HG03159 (cell line): ENCODE measurements at regions not wholly inside any gene's neighbourhood (a gene's known extent, or its start where the extent isn't known, plus 50 kb on each side); places are given as distances from the start of the nearest gene placed in this dataset.

Experiments
- ATAC-seq: cut with Tn5 transposase; IDR thresholded peaks from one replicate; pipeline ENCODE4 v1.9.1; 2021; ENCODE audit warnings: mild to moderate bottlenecking, moderate library complexity; ENCODE audit not compliant: unreplicated experiment

- no peak for ATAC-seq
These were observed 2660.1 kb upstream of the PCDH20 start for GRCh38 chr13:64075543-64076271.

DNA sequence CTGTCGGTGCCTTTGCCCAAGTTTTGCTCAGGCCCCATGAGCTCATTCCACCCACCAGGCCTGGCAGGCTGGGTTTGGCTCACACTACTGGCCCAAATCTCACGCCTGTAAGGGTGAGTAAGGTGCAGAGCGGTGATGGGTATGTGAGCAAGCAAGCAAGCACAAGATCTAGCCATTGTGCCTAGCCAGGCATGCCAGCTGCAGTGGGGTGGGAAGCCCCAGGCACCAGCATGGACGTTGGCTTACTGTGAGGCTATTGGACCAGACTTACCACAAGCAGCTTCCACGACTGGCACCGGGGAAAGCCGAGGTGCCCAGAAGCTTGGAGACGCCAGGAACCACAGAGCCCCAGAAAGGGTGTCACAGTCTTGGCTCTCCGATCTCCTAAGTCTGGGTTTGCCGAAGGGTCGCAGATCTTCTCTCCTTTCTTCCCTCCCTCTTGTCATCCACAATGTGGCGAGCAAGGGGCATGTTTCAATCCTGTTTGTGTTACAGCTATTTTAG lies 2659.4 kb upstream of the PCDH20 start:
- no peak for ATAC-seq

DNA sequence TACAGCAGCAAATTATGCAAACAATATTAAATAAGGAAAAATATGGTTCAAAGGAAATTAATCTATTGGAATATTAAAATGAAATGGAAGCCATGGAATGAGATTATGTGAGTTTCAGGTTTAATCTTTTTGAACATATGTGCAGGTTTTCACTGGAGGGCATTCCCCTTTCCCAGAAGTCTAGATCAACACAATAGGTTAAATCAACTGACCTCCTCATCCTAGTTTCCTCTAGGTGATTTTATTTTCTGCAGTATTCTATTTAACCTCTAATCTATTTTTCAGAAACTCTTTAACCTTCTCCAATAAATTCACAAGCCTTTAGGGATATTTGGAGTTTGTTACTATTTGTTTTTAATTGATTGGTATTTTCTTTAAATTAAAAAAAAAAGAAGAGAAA lies 2657.6 kb upstream of the PCDH20 start:
- no peak for ATAC-seq

GRCh38 chr13:64071352-64071751 lies 2655.7 kb upstream of the PCDH20 start:
- no peak for ATAC-seq

DNA sequence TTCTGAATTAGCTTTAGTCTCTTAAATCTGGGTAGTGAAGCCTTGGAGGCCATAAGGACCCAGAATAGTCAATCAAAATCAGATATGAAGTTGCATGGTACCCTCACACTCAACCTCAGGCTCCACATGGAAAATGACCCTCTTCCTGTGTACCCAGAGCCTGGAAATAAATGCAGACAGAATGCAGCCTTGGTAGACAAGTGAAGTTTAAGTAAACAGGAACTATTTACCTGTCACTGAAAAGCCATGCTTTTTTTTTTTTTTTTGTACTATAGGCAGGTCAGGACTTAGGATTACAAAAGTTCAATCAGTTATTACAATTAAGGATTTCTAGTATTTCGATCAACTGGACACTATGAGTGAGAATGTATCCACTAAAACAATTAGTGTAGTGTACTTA lies 2654.2 kb upstream of the PCDH20 start:
- no peak for ATAC-seq

- no peak for ATAC-seq
These were observed 2651.1 kb upstream of the PCDH20 start for GRCh38 chr13:64066711-64067110.

- no peak for ATAC-seq
These were observed 2646.0 kb upstream of the PCDH20 start for GRCh38 chr13:64061649-64062048.

DNA sequence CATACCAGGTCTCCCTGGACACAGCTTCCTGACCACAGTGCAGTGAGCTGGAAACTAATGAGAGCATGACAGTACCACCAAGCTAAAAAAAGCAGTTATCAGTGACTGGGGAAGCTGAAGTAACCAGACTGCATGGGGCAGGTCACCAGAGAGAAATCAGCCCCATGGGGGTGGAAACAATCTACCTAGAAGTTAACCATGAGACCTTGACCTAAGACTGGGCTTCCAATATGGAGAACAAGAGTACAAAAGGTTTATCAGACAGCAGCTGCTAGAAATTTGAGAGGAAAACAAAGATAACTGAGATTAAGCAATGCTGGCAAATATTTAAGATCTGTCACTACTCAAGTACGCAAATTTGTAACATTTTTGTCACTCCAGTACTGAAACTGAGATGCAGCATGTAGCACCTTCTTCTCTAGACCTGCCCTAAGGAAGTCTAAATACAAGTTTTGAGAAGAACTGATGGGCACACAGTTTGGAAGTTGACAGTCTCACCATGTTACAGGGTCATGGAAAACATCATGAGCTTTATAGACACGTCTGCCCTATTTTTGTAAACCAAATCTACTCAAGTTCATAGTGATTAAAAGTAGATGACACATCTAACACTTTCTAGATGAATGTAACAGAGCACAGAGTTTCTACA lies 2641.8 kb upstream of the PCDH20 start:
- ATAC-seq = no peak

DNA sequence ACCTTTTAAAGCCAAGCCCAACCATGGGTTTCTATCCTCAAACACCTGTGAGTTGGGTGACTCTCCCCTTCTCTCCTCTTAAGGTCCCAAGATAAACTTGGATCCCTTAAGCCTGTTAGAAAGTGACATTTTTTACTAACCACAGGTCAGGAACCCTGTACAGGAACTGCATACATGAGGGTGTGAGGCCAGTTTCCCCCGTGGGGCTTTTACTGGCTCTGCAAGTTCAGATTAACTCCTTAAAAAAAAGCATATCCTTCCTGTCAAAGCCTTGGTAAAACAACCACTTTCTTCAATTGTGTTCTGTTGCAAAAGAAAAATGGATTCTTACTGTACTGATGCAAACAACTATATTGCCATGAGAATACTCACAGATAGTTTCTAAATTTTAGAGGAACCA lies 2638.7 kb upstream of the PCDH20 start:
- ATAC-seq = no peak

DNA sequence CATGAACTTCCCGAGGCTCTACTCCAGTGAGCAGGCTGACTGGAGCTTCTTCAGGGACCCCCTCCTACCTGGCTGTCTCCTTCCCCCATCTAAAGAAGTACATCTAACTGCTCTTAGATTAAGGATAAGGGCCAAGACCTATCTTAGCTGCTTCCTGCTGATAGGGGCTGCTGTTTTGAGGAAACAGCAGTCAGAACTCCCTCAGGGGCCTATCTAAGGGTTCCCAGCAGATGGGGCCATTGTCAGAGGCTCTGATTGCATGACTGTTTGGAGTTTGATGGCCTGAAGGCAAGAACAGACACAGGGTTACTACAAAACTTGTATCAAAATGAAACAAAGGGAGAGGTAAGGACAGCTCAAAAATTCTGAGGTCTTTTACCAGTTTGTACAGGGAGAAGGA lies 2636.9 kb upstream of the PCDH20 start:
- no peak for ATAC-seq

DNA sequence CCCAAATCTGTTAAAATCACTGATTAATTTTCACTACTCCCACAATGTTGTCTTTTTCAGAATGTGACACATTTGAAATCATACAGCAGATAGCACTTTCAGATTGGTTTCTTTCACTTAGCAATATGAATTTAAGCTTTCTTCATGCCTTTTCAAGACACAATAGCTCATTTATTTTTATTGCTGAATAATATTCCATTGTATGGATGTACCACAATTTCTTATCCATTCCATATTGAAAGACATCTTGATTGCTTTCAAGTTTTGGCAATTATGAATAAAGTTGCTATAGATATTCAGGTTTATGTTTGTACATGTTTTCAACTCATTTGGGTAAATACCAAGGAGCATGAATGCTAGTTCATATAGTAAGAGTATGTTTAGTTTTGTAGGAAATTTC lies 2635.6 kb upstream of the PCDH20 start:
- no peak for ATAC-seq

DNA sequence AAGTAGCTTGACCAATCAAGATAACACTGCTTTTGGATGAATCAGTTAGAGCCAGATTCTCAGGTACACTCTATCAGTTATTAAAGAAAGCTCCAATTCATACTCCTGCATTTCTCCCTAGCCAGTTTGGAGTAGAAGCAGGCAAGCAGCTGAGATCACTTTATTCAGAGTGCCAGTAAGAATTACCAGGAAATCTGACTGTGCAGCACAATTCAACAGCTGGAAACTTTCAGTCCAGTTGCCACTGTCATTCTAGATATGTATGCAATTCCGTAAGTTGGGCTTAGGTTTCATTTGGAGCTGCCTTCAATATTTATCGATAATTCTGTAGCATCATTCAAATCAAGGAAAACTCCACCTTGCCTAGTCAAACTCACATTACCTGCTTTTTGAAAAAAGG lies 2625.6 kb upstream of the PCDH20 start:
- no peak for ATAC-seq

- no peak for ATAC-seq
These were observed 2618.3 kb upstream of the PCDH20 start for GRCh38 chr13:64033921-64034320.

- no peak for ATAC-seq
These were observed 2613.9 kb upstream of the PCDH20 start for GRCh38 chr13:64029343-64030093.

DNA sequence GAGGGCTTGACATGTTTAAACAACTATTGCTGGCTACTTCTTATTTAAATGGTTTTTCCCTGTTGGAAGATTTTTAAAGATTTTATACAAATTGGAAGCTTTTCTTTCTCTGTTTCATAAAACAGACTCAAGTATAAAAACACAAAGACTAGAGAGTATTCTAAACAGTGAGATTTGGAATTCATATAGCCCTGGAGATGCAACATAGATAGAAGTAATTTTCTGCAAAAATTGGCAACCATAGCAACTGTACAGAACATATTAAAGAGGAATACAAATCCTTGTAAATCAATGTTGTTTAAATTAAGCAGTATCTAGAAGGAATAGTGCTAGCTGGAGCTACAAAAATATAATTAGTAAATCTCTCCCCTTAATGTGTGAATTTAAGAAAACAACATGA lies 2612.9 kb upstream of the PCDH20 start:
- ATAC-seq = no peak

DNA sequence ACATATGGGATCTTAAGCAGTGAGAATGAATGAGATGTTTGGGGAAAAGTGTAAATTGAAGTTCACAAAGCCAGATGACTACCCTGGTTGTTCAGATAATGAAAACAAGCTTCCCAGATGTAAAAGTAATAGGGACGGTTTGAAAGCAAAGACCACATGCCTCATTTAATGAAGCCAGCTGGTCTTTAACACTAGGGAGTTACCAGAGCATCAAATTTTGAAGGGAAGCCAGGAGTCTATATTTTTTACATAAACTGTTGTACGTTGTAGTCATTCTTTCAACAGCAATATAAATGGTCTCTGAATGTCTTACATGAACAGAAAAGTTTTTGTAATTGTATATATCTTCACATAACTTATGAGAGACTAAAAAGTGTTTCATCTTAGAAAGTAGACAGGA lies 2604.5 kb upstream of the PCDH20 start:
- no peak for ATAC-seq

DNA sequence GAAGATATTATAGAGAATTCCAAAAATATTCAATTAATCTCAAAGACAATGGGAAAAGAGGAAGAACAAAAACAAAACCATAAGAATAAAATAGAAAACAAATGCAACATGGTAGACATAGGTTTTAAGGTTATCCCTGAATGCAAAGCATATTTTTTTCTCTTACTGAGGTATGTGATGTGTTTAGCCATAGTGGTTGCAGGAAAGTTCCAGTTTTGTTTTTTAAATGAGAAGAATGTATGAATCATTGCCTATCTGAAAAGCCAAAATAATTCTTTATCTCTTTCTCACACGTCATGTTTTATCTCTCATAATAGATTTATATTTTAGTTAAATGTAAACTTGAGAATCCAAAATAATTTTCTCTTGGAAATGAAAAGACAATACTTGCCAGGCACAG lies 2591.7 kb upstream of the PCDH20 start:
- ATAC-seq = no peak

DNA sequence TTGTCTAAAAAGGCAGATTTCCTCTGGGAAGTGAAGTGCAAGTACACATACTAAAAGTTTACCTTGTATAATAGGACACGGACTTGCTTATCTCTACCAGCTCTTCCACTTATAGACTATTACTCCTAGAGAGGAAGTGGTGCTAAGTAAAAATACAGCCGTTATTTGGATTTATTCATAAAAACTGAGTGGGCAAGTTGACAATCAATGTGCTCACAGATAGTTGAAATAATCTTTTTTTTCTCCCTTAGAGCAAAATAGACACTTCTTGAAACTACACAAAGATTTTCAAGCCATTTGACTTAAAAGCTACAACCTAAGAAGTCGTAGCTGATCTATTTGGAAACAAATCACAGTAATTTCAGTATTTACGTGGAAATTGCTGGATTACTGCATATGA lies 2584.7 kb upstream of the PCDH20 start:
- no peak for ATAC-seq

DNA sequence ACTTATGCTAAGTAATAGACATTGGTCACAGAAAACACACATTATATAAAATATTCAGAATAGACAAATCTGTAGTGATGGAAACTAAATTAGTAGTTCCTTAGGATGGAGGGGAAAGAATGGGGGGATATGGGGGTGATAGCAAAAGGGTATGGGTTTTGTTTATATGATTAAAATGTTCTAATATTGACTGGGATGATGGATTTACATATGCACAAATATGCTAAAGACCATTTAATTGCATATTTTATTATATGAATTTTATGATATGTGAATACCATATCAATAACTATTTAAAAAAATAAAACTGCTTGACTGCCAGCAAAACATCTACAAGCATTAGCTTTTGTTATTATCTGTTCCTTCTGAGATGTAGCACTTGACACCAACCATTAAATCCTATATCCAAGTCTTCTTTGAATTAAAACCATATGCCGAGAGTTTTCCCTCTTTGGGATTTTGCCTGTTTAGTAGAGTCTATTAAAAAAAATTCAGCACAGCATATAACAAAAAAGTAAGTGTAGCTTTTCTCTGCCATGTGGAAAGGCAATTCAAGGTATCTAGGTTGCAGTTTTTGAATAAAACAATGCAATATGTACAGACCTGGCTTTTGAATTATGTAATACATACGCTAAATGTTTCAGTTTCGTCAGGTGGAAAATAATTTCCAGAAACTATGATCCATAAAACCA lies 2584.1 kb upstream of the PCDH20 start:
- no peak for ATAC-seq

DNA sequence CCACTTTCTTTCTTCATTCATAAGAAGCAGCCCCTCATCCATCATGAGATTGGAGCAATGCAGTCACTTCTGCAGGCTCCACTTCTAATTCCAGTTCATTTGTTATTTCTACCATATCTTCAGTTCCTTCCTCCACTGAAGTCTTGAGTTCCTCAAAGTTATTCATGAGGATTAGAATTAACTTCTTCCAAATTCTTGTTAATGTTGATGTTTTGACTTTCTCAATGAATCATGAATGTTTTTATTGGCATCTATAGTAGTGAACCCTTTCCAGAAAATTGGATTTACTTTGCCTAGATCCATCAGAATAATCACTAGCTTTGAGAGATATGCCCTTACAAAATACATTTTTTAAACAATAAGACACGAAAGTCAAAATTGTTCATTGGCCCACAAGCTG lies 2567.7 kb upstream of the PCDH20 start:
- no peak for ATAC-seq

DNA sequence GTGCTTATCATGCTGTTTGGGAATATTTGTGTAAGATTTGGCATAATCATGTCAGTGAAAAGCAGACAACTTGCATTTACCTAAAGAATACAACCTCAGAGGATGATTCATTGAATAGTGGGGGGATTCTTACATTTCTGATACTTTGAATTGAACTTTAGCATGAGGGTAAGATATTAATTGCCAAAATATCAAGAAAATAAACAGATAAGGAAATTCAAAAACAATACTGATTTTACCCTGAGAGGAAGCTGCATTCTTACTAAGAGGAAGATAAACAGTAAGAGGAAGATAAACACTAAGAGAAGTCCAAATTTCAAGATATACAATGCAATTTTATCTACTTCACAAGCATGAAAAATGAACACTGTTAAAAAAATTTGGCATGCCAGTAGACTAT lies 2564.3 kb upstream of the PCDH20 start:
- ATAC-seq = no peak
